Medulla oblongata (tissue), 1 donor: ENCODE measurements at regions not wholly inside any gene's neighbourhood (a gene's known extent, or its start where the extent isn't known, plus 50 kb on each side); places are given as distances from the start of the nearest gene placed in this dataset.
A peak's percentile ranks its signal among the peaks of the same experiment; 100 is the strongest.
"Not testable (repeated sequence)": the region's sequence is repeated elsewhere in the genome, so short reads cannot be mapped to it uniquely, and the experiment has no call there.

Experiments
- DNase-seq: peaks from one replicate; pipeline ENCODE4 v3.0.0-alpha.2; 2015; ENCODE audit errors: extremely low spot score

DNA sequence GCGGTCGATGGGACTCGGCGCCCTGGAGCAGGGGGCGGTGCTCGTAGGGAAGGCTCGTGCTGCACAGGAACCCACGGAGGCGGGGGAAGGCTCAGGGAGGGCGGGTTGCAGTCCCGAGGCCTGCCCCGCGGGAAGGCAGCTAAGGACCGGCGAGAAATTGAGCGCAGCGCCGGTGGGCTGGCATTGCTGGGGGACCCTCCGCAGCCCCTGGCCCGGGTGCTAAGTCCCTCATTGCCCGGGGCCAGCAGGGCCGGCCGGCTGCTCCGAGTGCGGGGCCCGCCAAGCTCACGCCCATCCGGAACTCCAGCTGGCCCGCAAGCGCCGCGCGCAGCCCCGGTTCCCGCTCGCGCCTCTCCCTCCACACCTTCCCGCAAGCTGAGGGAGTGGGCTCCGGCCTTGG, 576.8 kb upstream of the LINC00305 start:
- not testable (repeated sequence) for DNase-seq

DNA sequence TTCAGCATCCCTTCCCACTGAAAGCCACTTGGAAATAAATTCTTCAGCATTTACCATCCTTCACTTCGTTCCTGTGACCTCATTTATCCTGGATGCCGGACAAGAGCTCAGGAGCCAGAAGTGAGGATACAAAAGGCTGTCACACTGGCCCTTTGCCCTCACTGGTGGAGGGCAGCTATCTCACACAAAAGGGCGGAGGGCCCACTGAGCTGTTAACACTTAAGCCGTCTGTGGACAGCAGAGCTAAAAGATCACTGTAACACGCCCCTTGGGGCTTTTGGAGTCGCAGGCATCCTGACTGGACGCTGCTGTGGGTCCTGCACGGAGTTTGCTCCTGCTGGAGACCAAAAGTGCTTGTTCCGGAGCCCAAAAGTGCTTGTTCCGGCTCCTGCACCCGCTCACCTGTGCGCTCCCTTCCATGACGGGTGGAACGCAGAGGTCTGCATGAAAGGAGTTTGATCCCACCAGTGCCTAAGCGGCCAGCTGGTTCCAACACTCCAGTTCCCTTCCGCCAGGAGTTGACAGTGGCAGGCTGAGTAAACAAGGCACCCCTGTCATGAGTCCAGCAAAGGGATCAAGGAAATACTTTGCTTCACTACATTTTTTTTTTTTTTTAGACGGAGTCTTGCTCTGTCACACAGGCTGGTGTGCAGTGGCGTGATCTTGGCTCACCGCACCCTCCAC, 572.0 kb upstream of the LINC00305 start:
- DNase-seq, result no peak

DNA sequence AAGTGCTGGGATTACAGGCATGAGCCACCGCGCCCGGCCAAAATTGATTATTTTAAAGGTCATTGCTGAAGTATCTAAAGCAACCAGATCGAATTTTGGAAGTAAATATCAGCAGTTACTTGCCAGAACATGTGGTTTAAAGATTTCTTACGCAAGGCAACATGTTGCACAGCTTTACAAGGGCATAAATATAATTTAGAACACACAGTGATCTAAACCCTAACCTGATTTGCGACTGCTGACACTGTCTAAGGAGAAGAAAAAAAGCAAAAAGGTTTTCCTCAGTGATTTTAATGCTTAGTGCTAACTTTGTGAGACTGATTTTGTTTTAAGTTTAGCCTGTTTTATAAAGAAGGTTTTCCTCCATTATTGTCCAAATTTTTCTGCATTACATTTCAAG, 569.9 kb upstream of the LINC00305 start:
- DNase-seq, result no peak

DNA sequence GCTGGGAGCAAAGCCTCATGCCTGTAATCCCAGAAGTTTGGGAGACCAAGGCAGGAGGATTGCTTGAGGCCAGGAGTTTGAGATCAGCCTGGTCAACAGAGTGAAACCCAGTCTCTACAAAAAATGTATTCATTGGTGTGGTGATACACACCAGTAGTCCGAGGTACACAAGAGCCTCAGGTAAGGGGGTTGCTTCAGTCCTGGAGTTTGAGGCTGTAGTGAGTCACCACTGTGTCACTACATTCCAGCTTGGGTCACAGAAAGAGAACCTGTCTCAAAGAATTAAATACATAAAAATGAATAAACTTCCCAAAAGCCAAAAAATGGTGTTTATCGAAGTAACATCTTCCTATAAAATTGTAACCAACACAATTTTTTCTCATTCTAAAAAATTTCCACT, 568.1 kb upstream of the LINC00305 start:
- DNase-seq, result no peak

DNA sequence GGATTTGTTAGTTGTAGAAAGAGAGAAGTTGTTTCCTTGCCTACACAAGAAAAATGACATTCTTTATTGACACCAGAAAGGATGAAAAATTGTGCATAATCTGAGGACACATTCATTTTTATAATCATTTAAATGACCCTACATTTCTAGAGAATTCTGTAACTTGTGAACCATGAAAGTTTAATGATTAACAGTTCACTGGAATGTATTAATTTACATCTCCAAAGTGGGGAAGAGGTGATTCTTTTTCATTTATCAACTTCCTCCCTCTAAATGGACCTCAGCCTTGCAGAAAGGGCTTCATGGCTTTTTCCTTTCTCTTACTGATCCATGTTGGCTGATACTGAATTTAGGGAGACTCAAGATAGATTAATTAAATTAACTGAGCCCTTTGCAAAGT, 565.2 kb upstream of the LINC00305 start:
- DNase-seq, result no peak

DNA sequence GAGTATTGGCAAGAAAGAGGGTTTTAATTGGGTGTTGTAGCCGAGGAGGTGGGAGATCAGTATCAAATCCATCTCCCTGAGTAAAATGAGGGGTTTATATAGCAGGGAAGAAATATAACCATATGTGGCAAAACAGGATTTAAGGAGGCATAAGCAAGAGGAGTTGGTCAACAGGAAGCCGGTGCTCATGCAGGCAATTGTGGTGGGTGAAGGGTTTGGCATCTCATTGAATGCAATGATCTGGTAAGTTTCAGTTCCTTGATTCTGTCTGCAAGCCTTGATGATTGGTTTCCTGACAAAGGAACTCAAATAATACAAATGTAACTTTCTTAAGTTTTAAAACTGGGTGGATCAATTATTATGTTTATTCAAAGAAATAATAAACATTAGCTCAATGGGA, 564.4 kb upstream of the LINC00305 start:
- peak; percentile 14 for DNase-seq

DNA sequence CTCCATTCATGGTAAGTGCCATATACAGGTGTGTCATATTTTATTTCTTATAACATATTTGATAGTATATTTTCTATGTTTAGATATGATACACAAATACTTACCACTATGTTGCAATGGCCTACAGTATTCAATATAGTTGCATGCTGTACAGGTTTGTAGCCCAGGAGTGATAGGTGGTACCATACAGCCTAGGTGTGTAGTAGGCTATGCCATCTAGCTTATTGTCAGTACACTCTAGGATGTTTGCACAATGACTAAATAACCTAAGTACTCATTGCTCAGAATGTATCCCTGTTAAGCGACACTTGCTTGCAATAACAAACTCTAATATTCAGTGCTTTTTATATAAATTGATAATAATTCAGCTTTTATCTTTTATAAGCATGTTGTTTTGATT, 563.1 kb upstream of the LINC00305 start:
- no peak for DNase-seq

DNA sequence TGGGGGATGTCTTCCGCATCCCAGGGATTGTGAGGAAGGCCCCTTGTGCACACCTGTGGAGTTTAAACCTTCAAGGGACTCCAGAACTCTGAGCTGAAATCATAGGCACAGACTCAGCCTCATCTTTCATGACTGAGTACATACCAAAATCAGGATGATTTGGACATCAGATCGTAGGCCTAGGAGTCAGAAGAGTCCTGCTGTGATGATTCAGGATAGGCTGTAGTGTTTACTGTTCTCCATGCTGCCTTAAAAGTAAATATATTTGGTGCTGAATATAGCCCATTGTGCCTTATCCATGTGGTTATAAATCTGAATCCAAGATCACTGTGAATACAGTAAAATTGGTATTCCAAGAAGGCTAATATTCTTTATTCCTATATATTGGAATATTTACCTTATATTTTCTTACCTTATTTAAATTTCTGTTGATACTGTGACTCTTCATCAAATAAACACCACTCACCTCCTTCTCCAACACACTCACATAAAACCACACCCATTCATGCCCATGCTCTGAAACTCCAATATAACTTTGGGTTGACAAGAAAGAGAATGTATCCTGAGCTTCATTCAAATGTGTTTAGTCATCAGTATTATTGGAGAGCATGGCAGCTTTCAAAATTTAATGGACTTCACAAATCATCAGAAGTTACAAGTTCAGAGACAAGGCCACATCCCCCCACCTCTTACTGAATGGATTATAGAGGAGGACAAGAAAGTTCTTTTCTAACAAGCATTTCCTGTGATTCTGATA, 561.4 kb upstream of the LINC00305 start:
- no peak for DNase-seq

DNA sequence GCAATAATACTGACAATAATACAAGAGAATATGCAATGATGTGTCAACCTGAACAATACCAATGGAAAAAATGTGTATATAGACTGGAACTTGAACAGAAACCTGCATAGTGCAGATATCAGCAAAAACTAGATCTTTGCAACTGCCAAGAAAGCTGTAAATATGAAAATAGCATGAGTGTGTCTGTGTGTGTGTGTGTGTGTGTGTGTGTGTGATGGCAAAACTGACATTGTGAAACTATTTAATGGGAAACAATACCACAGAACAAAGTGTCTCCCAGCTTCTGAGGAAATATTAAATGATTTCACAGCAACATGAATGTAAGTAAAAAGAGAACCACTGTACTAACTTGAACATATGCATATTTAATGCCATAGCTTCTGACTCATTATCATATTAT, 558.2 kb upstream of the LINC00305 start:
- DNase-seq, result no peak

DNA sequence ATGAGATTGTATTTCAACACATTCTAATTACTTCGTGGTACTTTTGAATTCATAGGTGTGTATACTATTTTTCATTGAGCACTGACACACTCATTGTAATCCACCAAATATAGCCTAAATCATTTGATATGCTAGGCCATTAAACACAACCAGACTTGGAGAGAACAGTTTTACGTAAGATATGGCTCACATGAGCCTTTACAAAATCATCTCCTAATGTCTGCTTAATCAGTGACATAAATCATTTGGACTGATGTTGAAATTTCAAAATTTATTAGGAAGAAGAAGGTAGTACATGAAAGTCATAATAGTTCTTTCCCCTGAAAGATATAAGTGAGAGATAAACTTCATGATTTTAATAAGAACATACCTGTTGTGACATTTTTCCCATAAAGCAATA, 550.2 kb upstream of the LINC00305 start:
- DNase-seq, result no peak

DNA sequence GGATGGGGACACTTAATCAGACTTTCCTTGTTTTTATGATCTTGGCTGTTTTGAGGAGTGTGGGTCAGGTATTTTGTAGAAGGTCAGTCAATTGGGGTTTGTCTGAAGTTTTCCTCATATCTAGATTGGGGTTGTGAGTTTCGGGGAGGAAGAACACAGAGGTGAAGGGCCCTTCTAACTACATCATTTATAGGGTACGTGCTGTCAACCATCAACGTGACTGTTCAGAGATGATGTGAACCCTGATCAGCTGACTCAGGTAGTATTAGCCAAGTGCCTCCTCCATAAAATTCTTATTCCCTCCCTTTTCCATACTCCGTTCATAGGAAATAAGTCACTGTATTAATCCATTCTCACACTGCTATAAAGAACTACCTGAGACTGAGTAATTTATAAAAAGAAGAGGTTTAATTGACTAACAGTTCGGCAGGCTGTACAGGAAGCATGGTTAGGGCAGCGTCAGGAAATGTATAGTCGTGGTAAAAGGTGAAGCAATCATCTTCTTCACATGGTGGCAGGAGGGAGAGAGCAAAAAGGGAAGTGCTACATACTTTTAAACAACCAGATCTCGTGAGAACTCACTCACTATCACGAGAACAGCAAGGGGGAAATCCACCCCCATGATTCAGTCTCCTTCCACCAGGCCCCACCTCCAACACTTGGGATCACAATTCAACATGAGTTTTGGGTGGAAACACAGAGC, 547.1 kb upstream of the LINC00305 start:
- DNase-seq, result no peak

DNA sequence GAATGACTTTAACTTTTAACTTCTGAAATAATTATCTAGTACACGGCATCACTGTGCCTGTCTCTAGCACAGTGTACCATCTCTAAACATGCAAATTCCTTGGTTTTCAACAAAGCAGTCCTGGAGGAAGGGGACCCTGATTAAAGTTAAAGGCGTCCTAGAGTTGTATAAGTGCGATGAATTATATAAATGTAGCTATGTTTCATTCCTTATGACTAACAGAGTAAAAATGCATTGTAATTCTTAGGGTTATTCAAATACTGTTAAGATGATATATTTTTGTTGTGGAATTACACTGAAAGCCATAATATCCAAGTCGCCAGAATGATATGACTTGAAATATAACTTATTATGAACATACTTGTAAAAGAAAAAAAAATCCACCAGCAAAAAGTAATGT, 544.9 kb upstream of the LINC00305 start:
- no peak for DNase-seq

DNA sequence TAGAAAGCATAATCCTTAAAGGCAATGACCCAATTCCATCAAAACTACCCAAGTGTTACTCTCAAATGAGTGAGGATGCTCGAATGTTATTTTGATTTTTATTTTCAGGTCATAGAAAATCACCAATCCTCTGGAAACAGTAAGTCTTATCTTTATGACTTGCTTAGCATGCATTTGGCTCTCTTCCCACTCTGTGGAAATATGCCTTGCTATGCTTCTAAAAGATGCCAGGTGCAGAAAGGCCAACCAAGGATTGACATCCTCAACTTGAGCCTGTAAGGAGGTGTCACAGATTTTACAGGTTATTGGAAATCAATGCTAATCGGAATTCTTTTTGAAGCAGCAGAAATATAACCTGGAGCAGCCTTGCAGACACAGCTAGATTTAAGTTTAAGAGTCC, 543.9 kb upstream of the LINC00305 start:
- DNase-seq, result no peak

DNA sequence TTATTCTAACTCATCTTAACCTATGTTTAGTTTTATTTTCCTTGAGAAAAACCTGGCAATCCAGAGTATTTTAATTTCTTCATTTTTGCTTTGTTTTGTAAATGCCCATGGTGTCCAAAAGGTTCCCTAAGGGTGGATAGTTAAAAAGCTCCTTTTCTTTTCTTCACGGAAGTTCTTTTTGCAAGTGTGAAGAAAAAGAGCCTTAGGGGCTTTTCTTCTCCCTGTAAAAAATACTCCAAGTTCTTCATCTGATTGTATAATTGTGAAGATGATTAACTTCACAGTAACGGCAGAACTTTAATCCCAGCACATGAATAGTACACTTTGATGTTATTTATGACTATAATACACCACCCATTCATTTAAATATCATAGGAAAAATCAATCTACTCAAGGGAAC, 530.2 kb upstream of the LINC00305 start:
- no peak for DNase-seq

DNA sequence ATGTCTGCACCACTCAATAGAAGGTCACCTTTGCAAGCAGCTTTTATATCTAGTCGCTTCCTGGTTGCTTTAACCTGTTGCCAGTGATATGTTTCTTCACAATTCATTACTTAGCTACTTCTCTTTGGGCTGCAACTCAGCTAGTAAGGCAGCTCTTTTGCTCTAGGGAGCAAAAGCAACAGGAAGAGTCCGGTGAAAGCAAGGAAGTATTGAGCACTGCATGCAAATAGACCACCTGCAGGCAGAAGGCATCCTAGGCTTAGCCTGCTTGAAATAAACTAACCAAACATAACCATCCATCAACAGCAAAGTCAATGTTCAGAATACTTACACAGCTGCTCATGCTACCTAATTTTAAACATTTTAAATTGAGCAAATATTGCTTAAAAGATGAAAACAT, 529.2 kb upstream of the LINC00305 start:
- DNase-seq, result no peak

DNA sequence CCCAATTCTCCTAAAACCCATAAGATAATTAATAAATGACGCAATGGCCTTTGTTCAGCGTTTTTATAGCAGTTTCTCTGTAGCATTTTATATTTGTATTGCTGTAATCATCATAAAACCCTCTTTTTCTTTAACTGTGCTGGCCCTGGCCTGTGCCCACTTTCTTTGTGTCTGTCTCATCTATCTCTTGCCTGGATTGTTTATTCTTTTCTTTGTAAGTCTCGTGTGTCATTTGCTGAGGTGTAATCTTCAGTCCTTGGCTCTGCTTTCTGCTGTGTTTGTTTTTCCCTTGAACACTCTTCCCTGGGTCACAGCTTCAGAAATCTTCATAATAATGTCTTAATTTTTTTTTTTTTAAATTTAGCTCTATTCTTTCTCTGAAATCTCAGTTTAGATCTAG, 525.8 kb upstream of the LINC00305 start:
- DNase-seq, result no peak

DNA sequence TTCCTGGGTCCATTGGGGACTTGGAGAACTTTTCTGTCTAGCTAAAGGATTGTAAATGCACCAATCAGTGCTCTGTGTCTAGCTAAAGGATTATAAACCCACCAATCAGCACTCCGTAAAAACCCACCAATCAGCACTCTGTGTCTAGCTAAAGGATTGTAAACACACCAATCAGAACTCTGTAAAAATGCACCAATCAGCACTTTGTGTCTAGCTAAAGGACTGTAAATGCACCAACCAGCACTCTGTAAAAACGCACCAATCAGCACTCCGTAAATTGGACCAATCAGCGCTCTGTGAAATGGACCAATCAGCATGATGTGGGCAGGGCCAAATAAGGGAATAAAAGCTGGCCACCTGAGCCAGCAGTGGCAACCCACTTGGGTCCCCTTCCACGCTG, 522.4 kb upstream of the LINC00305 start:
- not testable (repeated sequence) for DNase-seq

DNA sequence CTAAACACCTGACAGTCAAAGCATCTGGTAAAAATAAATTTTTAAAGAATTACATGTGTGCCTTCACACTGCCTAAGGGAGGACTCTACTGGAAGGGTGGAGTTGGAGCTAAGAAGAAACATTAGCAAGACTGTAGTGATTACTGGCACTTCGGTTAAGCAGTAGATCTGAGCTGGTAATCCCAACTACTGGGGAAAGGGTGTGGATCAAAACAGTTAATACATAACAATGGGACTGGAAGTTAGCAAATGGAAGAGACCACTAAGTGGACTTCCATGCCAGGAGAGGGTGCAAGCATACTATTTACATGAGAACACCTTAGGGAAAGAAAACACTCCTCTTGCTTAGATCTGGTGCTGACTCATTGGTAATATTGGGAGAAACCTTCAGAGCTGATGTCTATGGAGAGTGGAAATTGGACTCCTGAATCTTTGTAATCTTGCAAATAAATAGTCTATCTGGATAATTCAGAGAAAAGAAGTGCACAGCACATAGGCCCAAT, 519.6 kb upstream of the LINC00305 start:
- no peak for DNase-seq

DNA sequence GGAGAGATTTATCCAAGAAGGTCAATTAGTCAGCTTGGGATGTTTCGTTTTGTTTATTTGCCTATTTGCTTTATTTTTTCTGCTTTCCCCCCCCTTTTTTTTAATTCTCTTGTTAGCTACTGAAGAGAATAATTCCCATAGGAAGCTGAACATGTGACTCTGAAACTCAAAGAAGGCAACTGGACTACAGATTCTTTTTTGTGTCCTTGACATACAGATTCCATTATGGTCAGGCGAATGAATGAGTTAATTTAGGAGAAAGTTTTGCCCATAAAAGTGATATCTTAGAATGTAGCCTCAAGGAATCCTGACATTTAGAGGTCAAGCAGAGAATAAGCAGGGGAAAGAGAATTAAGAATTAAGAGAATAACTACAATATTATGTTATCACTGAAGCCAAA, 514.2 kb upstream of the LINC00305 start:
- no peak for DNase-seq

DNA sequence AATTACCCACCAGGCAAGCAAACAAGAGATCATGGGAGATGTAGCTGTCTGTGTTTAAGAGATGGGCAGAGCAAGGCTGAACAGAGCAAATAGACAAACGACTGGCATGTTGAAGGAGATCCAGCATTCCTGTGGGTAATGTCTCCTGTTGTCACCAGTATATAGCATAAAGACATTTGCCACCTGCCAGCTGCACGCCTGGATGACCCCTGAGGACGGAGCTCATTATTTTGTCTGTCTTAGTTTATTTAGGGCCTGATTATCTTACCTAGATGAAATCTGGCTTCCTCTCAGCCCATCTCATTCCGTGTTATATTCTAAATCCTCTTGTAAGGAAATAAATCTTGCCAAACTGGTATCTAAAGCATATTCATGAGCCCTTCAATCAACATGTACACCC, 510.3 kb upstream of the LINC00305 start:
- no peak for DNase-seq

DNA sequence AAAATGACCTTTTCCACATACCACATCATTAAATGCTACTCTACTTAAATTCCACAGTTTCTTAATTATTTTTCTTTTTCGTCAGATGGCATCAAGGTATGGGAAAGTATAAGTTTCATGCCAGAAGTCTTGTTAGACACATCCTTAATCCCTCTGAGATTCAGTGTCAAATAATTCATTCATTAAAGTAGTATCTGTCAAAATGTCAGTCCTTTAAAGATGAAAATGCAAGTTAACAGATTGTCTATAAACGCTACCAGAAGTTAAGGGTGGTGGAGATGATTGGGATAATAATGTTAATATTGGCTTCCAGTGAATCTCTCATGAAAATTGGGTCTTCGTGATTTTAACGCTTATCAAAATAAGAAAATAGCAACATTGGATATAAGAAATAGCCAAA, 504.2 kb upstream of the LINC00305 start:
- no peak for DNase-seq

DNA sequence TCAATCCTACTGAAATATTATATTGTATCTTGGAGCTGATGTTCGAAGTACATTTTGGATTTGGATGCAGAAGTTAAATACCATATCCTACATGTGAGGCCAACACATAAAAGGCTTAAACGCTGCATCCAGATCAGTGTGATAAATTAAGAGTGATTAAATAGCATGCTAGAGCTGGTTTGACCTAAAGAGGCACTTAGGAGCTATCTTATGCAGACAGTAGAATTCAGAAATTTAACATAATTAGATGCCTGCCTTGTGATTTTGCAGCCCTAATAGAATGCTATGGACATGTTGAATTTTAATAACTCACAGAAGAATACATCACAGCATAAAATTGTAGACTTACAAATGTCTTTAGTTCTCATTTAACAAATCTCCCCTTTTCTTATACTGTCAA, 501.2 kb upstream of the LINC00305 start:
- no peak for DNase-seq

DNA sequence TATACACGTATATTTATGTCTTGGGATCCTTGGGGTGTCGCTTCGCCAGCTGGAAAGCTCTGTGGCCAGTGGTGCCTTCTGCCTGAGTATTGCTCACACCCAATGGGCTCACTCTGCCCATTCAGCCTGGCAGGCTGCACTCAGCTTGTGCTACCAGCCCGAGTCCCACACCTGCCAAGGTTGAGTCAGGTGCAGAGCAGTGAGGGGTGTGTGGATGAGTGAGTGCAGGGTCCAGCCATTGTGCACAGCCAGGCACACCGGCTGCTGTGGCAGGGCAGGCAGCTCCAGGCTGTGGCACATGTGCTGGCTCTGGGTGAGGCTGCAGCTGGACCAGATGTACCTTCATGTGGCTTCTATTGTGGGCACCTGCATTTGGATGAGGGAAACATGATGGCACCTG, 496.9 kb upstream of the LINC00305 start:
- DNase-seq, result no peak
